Effector memory CD4-positive, alpha-beta T cell (primary cell): ENCODE measurements at regions not wholly inside any gene's neighbourhood (a gene's known extent, or its start where the extent isn't known, plus 50 kb on each side); places are given as distances from the start of the nearest gene placed in this dataset.

Source experiments
- DNase-seq, 3 donors: peaks; one replicate each; pipeline ENCODE4 v3.0.0-alpha.2; 2020
- H3K27ac ChIP-seq: 2 replicates; pipeline ENCODE4 v1.7.0; 2013; ENCODE audit warnings: mild to moderate bottlenecking, low read length, moderate library complexity; ENCODE audit not compliant: insufficient read depth, poor library complexity, severe bottlenecking
- H3K27me3 ChIP-seq: replicated peaks from 2 replicates; pipeline ENCODE4 v1.7.0; 2013; ENCODE audit warnings: mild to moderate bottlenecking, low read length; ENCODE audit not compliant: insufficient read depth, control insufficient read depth, poor library complexity, severe bottlenecking
- H3K36me3 ChIP-seq: 2 replicates; pipeline ENCODE4 v1.7.0; 2013; ENCODE audit warnings: mild to moderate bottlenecking, low read length, moderate library complexity; ENCODE audit not compliant: control insufficient read depth, insufficient read depth
- H3K4me1 ChIP-seq: 2 replicates; pipeline ENCODE4 v1.7.0; 2013; ENCODE audit warnings: low read length, mild to moderate bottlenecking; ENCODE audit not compliant: control insufficient read depth, insufficient read depth, poor library complexity, severe bottlenecking
- H3K4me3 ChIP-seq: 2 replicates; pipeline ENCODE4 v1.7.0; 2013; ENCODE audit warnings: low read length, low read depth, mild to moderate bottlenecking; ENCODE audit not compliant: insufficient read depth, poor library complexity, severe bottlenecking
- H3K9me3 ChIP-seq: 2 replicates; pipeline ENCODE4 v1.7.0; 2013; ENCODE audit warnings: mild to moderate bottlenecking, low read length, moderate library complexity; ENCODE audit not compliant: control insufficient read depth

DNA sequence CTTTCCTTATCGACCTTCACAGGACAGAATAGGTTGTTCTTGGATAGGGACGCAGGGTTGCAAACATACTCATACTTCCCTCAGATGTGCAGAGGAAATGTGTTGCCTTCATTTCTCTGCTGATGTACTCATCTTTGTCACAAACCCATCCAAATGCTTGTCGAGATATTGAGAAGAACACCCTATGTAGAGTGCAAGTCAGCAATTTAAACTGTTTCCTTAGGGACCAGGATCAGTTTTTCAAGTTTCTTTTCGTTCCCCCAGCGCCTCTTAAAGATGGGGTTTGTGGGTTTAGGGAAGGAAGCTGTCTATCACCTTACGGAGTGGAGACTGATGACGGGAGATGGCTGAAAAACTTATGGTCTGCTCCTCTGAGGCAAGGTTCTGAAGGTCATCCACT lies 474.2 kb downstream of the EPHA4 start:
- Histone ChIP-seq H3K4me3 (no peak overlapping the region), H3K36me3 (no peaks in the 10 kb centered on the region), H3K9me3 (no peaks in the 10 kb centered on the region), H3K27me3 (no peaks in the 10 kb centered on the region), H3K4me1 (no peaks in the 10 kb centered on the region), H3K27ac (no peak overlapping the region)
- DNase-seq: no peak

DNA sequence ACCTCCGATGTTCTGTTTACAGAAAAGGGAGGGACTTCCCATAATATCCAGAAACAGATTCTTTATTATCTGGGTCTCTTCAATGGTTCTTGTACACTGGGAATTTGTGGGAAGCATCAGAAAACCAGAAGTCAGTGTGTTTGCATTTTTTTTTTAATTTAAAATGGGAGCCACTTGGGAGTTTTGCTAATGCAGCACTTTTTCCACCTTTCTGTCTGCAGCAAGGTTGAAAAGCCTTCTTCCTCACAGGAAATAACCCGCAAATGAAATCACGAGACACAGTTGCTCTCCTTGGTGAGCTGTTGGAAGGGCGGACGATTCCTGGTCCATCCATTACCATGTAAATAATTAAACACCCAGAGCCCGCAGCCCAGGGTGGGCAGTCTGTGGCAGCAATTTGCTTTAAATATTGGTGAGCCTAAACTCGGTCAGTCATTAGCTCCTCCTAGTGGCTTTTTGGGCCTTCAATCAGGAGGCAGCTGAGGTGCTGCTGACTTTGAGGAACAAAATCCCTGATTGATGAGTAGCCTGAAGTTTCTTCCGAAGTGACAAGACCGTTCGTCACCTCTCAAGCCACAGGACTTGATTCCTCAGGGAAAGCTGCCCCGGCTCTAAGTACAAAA lies 471.5 kb downstream of the EPHA4 start:
- H3K27ac ChIP-seq: no peak overlapping the region
- no peaks in the 10 kb centered on the region for H3K36me3 ChIP-seq
- no peak overlapping the region for H3K4me3 ChIP-seq
- H3K9me3 ChIP-seq: no peaks in the 10 kb centered on the region
- no peak for DNase-seq
- H3K27me3 ChIP-seq: no peaks in the 10 kb centered on the region
- no peaks in the 10 kb centered on the region for H3K4me1 ChIP-seq

DNA sequence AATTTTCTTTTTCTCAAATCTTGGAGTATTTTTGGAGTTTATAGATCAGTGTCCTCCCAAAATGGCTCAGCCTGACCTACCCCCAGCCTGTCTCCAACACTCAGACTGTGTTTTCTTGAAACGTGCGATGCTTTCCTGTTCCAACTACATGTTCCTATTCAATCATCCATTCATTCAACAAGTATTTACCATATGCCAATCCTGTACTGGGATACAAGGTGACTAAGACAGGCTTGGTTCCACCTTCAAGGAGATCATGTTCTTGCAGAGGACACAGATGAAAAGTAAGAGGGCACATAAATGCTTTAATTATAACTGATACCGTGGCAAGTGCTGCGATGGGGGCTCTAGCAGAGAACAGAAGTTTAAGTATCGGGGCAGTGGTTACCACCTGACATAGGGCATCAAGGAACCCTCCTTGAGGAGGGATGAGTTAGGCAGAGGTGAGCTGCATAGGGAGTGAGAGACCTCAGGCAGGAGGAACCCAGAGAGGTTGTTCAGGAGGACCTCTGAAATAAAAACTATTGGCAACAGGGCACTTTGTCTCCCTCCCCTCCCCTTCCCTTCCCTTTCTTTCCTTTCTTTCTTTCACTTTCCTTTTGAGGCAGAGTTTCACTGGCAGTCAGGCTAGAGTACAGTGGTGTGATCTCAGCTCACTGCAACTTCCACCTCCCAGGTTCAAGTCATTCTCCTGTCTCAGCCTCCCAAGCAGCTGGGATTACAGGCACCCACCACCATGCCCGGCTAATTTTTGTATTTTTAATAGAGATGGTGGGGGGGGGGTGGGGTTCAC lies 469.0 kb downstream of the EPHA4 start:
- Histone ChIP-seq H3K27ac (no peak overlapping the region), H3K9me3 (no peaks in the 10 kb centered on the region)
- DNase-seq: no peak

DNA sequence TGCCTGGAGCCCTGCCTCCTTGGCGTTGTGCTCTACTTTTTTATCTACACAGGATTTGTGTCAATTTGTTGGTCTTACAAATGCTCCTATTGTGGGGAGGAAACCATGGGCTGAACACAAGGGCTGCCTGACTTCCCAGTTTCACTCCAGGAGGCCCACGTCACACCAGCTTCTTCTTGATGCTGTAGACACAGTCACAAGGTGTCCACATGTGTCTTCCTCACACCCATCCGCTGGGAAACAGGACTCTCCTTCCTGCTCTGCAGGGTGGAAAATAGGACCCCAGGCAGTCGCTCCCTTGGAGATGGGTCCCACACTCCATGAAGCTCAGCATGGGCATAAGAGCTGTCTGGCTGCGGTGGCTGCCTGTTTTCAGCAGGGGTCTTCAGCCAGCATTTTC lies 468.2 kb downstream of the EPHA4 start:
- no peaks in the 10 kb centered on the region for H3K9me3 ChIP-seq
- H3K27ac ChIP-seq: no peak overlapping the region
- no peaks in the 10 kb centered on the region for H3K4me1 ChIP-seq
- no peak overlapping the region for H3K4me3 ChIP-seq
- H3K27me3 ChIP-seq: no peaks in the 10 kb centered on the region
- H3K36me3 ChIP-seq: no peaks in the 10 kb centered on the region
- DNase-seq: no peak

More for the DNA sequence above, 469.0 kb downstream of the EPHA4 start:
- no peaks in the 10 kb centered on the region for H3K36me3 ChIP-seq
- no peaks in the 10 kb centered on the region for H3K27me3 ChIP-seq
- no peaks in the 10 kb centered on the region for H3K4me1 ChIP-seq
- H3K4me3 ChIP-seq: no peak overlapping the region

DNA sequence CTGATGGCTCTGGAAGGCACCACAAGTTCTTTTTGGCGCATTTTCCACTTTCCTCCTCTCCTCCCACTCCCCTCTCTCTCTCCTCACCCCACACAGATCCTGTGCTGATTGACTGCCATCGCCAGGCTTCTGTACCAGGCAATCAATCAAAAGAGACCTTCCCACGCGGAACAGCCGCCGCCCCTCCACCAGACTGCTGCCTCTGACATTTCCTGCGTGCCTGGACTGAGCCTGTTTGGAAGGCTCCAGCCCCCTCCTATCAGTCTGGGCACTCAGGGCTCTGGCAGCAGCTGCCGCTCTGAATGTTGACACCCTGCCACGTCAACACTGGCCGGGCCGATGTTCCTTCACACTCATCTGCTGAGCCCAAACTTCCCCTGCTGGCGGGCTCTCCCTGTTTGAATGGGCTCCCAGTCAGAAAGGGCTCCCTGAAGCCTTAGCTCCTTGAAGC lies 467.7 kb downstream of the EPHA4 start:
- no peaks in the 10 kb centered on the region for H3K4me1 ChIP-seq
- no peak overlapping the region for H3K27ac ChIP-seq

DNA sequence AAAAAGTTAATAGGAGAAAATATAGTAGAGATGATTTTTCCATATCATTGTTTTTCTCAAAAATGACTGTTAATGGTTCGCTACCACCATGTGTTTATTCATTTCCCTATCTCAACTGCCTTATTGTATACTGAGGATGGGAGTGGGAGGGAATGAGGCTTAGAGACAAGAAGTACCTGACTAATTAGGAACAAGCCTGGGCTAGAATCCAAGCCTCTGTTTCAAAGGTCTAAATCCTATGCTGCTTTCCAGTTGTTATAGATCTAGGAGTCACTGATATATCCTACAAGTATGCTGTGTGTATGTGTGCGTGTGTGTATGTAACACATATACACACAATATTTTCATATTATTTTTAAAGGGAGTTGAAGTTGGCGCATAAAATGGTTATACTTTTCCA lies 465.9 kb downstream of the EPHA4 start:
- no peaks in the 10 kb centered on the region for H3K4me1 ChIP-seq
- H3K9me3 ChIP-seq: no peaks in the 10 kb centered on the region
- H3K36me3 ChIP-seq: no peaks in the 10 kb centered on the region
- no peak overlapping the region for H3K27ac ChIP-seq
- H3K27me3 ChIP-seq: no peaks in the 10 kb centered on the region
- H3K4me3 ChIP-seq: no peak overlapping the region
- no peak for DNase-seq

More for the DNA sequence above, 467.7 kb downstream of the EPHA4 start:
- Histone ChIP-seq H3K36me3 (no peaks in the 10 kb centered on the region), H3K9me3 (no peaks in the 10 kb centered on the region), H3K27me3 (no peaks in the 10 kb centered on the region), H3K4me3 (no peak overlapping the region)
- DNase-seq: no peak

DNA sequence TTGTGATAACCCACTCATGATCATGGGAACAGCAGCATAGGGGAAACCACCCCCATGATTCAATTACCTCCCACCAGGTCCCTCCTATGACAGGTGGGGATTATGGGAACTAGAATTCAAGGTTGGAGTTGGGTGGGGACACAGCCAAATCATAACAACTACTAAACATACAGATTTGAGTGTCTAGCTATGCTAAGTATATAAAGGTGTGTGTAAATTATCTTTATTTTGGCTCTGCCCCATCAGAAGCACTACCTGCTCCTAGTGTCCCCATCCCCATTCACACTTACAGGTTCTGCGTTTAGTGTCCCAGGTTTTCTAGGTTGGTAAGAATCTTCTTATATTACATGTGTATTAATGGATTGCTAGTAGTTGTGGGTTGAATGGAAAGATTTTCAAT lies 464.7 kb downstream of the EPHA4 start:
- H3K4me3 ChIP-seq: no peak overlapping the region
- no peaks in the 10 kb centered on the region for H3K36me3 ChIP-seq
- DNase-seq: no peak
- H3K27me3 ChIP-seq: no peaks in the 10 kb centered on the region
- H3K4me1 ChIP-seq: no peaks in the 10 kb centered on the region
- H3K9me3 ChIP-seq: no peaks in the 10 kb centered on the region
- no peak overlapping the region for H3K27ac ChIP-seq

DNA sequence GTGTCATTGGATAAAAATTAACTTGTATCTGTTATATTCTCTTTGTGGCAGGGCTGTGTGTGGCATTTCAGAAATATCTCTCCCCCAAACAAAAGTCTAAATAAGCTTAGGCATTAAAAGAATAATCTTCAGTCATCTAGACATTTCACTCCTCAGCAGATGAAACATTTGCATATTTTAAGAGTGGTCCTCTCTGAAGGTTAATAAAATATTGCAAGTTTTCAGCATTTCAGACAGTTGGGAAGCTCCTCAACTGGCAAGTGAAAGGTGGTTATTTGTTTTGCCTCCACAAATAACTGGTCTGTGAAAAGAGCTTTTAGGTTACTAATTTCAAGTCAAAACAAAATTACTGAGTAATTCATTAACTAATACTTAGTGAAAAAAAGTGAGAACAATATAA lies 462.6 kb downstream of the EPHA4 start:
- DNase-seq: no peak

DNA sequence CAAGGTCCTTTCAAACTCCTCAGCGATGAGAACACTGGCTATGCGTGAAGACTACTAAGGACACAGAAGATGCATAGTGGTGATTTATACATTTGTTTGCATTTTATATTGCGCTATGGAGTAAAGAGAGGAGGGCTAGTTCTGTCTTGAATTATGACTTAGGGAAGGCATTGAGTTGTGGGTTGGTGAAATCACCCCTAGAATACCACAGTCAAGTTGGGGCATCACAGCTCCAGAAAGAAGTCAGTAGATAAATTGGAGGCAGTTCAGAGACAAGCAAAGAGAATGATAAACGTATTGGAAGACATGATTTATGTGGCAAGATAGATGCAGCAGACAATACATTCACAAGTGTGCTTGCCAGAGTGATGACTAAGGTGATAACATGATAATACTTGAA lies 460.4 kb downstream of the EPHA4 start:
- no peak overlapping the region for H3K4me3 ChIP-seq
- DNase-seq: no peak
- no peaks in the 10 kb centered on the region for H3K4me1 ChIP-seq
- no peak overlapping the region for H3K27ac ChIP-seq
- no peaks in the 10 kb centered on the region for H3K27me3 ChIP-seq
- no peaks in the 10 kb centered on the region for H3K36me3 ChIP-seq
- H3K9me3 ChIP-seq: no peaks in the 10 kb centered on the region

More for the DNA sequence above, 462.6 kb downstream of the EPHA4 start:
- Histone ChIP-seq H3K9me3 (no peaks in the 10 kb centered on the region), H3K4me1 (no peaks in the 10 kb centered on the region), H3K27me3 (no peaks in the 10 kb centered on the region), H3K36me3 (no peaks in the 10 kb centered on the region), H3K4me3 (no peak overlapping the region), H3K27ac (no peak overlapping the region)

DNA sequence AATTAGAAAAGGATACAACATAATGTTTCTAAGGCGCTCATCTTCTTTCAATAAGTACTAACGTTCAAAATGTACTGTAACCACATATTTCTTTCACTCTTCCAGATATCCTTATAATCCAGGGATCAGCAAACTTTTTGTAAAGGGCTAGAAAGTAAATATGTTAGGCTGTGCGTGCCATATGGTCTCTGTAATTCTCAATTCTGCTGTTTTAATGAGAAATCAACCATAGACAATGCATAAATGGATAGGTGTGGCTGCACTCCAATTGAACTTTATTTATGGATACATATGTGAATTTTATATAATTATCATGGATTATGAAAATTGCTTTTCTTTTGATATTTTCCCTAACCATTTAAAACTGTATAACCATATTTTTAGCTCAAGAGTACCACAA lies 459.4 kb downstream of the EPHA4 start:
- no peaks in the 10 kb centered on the region for H3K27me3 ChIP-seq
- H3K36me3 ChIP-seq: no peaks in the 10 kb centered on the region
- no peaks in the 10 kb centered on the region for H3K9me3 ChIP-seq
- no peak overlapping the region for H3K27ac ChIP-seq
- no peaks in the 10 kb centered on the region for H3K4me1 ChIP-seq
- no peak for DNase-seq
- no peak overlapping the region for H3K4me3 ChIP-seq
